ENCODE measurements at regions not wholly inside any gene's neighbourhood (a gene's known extent, or its start where the extent isn't known, plus 50 kb on each side); places are given as distances from the start of the nearest gene placed in this dataset.

DNA sequence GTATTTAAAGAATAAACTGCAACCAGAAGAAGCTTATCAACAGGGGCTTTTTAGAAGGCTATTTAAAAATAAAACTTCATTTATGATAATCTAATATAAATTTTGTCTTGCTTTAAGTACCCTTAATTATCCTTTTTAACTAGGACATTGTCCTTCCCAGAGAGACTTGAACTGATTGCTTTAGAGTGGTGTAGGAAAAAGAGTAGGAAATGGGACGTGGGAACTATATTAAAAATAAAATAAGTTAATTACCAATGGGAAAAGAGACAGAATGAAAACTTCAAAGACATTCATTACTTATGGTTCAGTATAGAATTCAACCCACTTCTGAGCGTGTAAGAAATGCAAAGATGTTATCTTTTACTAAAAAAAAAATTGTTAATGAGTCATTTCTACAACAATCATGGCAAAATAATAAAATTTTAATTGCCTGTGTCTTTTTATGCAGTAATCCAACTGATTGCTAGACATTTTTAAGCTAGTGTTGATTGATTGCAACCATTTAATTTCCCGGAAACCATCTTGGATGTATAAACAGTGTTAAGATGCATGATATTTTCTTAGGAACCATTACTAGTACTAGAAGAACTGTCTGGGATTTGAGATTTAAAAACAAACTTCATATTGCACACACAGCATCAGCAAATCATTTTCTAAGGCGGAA, 298.8 kb upstream of the UMPS start:
- ATAC-seq: no peak
- intact Hi-C loops (cut with DNase I): loop anchor here (10.0 kb wide), 1 partner anchor 267 kb away; no protein-coding TSS in a partner anchor

DNA sequence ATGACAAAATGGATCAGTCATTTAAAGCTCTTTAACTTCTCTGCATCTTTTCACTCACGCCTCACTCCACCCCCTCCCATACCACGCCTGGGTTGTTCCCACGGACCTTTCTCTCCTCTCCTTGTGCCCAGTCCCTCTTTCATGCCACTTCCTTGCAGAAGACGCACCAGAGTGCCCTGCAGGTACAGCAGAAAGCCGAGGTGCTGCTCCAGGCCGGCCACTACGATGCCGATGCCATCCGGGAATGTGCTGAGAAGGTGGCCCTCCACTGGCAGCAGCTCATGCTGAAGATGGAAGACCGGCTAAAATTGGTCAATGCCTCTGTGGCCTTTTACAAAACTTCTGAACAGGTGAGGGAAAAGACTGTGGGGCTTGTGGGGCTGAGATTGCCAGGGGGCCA, 296.1 kb upstream of the UMPS start:
- ATAC-seq (no peak), DNase-seq (ENCODE audit: low spot score) (no peak)
- intact Hi-C loops (cut with DNase I): loop anchor here (10.0 kb wide), 1 partner anchor 269 kb away; no protein-coding TSS in a partner anchor

More for the DNA sequence above, 298.8 kb upstream of the UMPS start:
- DNase-seq (ENCODE audit: low spot score): no peak

DNA sequence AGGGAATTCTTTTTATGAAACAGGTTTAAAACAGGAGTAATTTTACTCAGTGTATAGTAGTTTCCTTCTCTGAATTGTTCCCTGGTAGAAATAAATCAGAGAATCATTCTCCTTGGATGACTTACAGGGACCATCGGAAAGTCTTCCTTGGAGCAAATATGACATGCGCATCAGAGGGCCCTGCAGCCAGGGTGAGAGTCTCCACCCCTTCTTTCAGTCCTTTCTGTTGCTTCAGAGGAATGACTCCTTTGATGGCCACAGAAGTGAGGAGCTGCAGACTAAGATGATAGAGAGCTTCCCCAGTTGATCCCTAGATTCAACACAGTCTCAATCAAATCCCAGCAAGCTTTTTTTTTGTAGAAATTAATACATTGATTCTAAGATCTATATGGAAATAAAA, 294.8 kb upstream of the UMPS start:
- DNase-seq (ENCODE audit: low spot score): no peak
- intact Hi-C loops (cut with DNase I): loop anchor here (10.0 kb wide), 1 partner anchor 271 kb away; no protein-coding TSS in a partner anchor
- no peak for ATAC-seq

DNA sequence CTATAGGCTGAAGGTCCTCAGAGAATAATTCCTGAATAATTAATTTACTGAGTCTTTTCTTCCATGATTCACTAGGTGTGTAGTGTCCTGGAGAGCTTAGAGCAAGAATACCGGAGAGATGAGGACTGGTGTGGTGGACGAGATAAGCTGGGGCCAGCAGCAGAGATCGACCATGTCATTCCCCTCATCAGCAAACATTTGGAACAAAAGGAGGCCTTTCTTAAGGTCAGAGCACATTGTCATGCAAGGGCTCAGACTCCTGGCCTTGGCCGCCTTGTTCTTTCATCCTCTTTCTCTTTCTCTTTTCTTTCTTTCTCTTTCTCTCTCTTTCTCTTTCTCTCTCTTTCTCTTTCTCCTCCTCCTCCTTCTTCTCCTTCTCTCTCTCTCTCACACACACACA, 291.4 kb upstream of the UMPS start:
- ATAC-seq (no peak), DNase-seq (ENCODE audit: low spot score) (no peak)
- intact Hi-C loops (cut with DNase I): loop anchor here (10.0 kb wide), 1 partner anchor 274 kb away; no protein-coding TSS in a partner anchor

DNA sequence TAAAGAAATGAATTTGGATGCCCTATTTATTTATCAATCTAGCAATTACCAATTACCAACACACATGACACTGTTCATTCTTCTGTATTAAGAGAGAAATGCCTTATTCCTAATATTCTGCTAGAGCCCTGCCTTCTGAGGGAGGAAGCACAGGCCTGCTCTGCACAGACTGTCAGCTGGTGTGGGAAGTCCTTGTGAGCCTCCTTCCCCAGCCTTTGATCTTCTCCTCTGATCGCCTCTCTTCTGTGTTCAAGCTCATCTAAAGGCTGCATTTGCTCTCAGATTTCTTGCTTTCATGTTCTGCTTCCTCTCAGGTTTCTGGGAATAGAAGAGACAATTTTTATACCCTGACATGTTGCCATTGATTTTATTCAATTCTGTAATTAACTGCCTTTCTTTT, 290.6 kb upstream of the UMPS start:
- ATAC-seq (no peak), DNase-seq (ENCODE audit: low spot score) (no peak)
- intact Hi-C loops (cut with DNase I): loop anchor here (10.0 kb wide), 1 partner anchor 275 kb away; no protein-coding TSS in a partner anchor

DNA sequence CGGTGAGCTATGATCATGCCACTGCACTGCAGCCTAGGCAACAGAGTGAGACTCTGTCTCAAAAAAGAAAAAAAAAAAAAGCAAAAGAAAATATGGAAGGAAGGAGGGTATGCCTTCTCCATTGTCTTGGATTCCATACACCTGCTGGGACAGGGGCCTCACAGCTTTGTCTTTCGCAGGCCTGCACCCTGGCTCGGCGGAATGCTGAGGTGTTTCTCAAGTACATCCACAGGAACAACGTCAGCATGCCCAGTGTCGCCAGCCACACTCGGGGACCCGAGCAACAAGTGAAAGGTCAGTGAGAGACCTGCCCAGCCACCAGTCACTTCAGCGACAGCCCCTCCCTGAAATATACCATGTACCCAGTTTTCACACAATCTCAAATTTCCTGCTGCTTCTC, 288.5 kb upstream of the UMPS start:
- ATAC-seq (no peak), DNase-seq (ENCODE audit: low spot score) (no peak)
- intact Hi-C loops (cut with DNase I): no loop called here

DNA sequence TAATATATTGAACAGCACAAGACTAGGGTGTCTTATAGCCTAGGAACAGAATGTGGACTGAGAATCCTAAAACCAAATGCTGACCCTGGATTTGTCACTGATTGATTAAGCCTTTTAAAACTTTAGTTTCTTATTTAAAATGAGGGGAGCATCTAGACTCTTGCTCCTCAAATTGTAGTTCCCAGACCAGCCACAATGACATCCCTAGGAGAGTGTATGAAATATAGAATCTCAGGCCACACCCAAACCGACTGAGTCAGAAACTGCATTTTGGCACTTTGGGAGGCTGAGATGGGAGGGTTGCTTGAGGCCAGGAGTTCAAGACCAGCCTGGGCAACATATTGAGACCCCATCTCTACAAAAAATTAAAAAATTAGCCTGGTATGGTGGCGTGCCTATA, 287.8 kb upstream of the UMPS start:
- intact Hi-C loops (cut with DNase I): no loop called here
- ATAC-seq (no peak), DNase-seq (ENCODE audit: low spot score) (no peak)

DNA sequence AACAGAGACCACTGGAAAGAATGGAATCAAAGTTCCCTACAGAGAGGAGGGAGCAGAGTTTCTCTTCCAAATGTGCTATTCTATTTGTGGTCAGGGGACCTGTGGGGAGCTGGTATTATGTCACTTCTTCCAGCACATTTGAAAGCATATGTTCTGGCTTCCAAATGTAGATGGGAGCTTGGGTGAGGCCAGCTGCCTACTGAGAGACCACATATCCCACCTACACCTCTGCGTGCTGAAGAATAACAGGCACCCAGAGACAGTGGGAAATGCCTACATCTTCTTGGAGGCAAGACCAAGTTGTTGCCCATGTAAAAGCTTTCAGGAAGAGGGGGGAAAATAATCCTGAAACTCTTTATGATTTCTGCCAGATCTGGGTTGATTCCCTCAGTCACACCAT, 286.8 kb upstream of the UMPS start:
- no peak for ATAC-seq

DNA sequence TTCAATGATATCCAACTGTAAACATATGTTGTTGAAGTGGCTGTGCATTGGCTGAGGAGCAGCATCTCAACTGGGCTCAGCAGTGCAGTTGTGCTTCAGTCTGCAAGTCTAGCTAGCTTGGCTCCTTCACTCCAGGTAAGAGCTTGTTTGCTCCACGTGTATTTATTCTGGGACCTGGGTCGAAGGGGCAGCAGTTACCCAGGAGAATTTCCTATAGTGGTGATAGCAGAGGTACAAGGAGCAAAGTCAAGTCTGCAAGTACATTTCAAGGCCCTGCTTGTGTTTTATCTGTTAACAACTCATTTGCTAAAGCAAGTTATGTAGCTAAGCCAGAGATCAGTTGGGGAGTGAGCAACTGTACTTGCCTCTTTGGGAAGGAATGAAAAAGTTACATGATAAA, 286.2 kb upstream of the UMPS start:
- ATAC-seq: no peak
- DNase-seq (ENCODE audit: low spot score): no peak
- intact Hi-C loops (cut with DNase I): no loop called here

More for the DNA sequence above, 286.8 kb upstream of the UMPS start:
- intact Hi-C loops (cut with DNase I): no loop called here
- DNase-seq (ENCODE audit: low spot score): no peak

DNA sequence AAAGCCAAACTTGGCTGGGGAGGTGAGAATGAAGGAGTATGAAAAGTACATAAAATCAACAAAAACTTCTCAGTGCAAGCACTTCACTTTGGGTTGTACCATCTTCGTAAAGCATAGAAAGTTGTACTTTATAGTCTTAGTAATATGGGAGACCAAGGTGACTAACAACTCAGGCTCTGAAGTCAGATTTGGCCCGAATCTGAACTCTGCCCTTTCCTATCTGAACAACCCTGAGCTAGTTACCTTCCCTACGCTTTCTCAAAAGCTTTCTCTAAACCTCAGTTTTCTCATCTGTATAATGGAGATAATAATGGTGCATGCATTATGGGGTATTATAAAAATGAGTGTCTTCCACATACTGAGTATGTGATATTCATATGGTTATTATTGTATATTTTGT, 285.4 kb upstream of the UMPS start:
- no peak for DNase-seq (ENCODE audit: low spot score)
- intact Hi-C loops (cut with DNase I): no loop called here
- no peak for ATAC-seq

DNA sequence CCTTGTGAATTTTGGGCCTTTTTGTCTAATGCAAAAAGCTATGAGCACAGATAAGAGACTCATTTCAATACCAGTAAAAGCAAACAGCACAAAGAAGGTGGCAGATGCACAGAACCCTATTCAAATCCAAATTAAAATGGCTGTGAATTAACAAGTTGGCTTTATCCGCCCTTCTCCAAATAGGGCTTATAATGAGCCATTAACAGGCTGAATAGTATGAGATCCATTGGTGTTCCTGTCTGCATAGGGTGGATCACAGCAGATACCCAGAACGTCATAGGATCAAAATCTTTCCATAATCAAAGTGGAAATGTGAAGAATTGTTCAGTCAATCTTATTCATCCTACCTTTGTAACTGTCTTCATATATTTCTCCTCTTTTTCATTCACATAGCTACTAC, 282.4 kb upstream of the UMPS start:
- intact Hi-C loops (cut with DNase I): no loop called here
- DNase-seq (ENCODE audit: low spot score): no peak
- no peak for ATAC-seq

DNA sequence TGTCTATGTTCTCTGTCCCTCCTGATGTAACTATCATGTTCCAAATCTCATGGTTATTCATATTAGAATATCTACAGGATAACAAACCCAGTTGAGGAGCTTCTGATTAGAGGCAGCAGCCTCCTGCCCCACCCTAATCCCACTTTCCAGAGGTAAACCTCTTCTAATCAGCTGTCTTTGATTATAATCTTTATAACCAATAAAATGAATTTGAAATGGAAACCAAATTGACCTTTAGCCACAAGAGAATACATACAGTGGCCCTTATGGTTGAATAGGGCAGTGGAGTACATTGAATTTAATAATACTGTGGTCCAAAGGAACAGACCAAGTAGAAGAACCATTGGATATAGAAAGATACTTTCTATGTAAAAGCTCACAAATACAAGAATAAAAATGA, 281.3 kb upstream of the UMPS start:
- DNase-seq (ENCODE audit: low spot score): no peak
- no peak for ATAC-seq
- intact Hi-C loops (cut with DNase I): no loop called here

DNA sequence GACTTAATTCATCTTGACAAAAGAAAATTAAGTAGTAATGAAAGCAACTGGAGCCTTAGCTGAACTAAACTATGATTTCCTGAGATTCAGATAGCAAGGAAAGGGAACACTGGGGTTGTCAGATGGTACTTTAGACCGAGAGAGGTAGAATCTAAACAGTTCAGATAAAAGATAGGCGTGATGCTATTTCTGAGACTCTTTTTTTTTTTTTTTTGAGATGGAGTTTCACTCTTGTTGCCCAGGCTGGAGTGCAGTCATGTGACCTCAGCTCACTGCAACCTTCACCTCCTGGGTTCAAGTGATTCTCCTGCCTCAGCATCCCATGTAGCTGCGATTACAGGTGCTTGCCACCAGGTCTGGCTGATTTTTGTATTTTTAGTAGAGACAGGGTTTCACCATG, 279.9 kb upstream of the UMPS start:
- ATAC-seq: no peak
- intact Hi-C loops (cut with DNase I): no loop called here
- DNase-seq (ENCODE audit: low spot score): no peak

DNA sequence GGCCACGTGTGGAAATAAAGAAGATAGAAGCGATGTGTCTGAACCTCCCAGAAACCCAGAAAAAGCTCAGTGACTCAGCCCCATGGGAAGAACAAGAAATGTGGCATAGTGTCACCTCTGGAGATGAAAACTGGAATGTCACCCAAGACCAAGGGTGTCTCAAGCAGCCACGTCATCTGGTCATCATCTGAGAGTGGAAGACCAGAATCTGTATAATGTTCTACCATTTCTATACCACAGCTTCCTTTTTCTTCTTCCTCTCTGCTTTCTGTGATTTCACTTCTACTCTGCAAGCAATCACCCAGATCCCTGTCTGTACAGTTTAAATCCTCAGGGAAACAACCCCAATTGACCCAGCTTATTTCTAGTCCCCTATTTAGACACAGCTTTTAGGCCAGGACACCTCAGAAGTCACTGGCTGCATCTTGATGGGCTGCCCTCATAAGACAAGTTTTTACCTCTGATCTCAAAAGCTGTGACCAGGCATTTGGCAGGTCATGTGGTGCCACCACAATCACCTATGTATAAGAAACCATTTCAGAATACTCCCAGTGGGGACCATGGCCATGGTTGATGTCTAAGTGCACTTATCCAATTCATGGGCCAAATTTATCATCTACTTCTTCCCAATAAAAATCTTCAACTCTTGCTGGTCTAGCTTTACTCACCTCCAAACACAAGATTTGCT, 278.5 kb upstream of the UMPS start:
- DNase-seq (ENCODE audit: low spot score): no peak
- no peak for ATAC-seq

DNA sequence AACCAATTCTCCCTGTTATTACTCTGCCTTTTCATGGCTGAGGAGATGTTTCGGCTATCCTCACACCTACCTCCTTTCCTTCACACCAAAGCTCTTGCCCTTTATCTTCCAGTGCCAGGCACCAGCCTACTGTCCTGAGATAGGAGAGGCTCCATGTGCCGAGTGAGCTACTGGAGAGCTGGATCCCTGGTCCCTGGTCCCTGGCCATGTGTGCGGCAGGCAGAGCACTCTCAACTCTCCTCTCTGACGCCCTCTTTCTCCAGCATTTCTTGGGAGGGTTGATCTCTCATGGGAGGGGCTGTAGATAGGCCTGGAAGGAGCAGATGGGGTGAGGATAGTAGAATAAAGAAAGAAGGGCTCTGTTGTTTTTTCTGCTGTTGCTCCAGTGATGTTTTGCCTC, 277.1 kb upstream of the UMPS start:
- intact Hi-C loops (cut with DNase I): no loop called here
- no peak for ATAC-seq
- DNase-seq (ENCODE audit: low spot score): no peak

More for the DNA sequence above, 278.5 kb upstream of the UMPS start:
- intact Hi-C loops (cut with DNase I): no loop called here

DNA sequence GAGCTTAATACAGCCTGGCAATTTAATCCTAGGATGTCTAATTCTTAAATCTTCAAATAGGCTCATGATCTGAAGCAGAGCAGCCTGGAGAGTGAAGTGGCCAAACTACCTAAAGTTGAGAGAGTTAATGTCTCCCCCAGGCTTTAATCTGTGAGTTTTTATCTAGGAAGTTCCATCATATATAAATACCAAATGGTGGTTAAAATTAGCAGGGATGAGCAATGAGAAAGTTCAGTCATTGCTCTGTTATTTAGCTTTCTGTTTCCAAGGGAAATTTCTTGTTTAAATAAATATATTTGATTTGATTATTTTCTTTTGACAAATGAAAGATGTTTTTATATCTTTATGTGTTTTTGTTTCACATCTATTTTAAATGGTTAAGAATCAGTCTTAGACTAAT, 274.4 kb upstream of the UMPS start:
- DNase-seq (ENCODE audit: low spot score): no peak
- intact Hi-C loops (cut with DNase I): no loop called here
- no peak for ATAC-seq

DNA sequence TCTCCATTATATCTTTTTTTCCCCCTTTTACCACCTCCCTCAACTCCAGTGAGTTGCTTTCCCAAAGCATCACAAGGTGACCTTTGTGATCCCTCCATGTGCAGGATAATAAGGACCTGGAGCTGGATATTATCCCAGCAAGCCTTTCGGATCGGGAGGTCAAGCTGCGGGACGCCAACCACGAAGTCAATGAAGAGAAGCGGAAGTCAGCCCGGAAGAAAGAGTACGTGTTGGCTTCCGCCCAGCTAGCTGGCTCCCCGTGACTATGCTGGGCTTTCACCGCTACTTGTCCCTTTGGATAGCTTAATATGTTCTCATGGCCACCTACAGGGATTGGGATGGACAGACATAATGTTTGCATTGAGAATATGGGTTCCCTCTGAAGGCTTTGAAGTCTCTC, 273.7 kb upstream of the UMPS start:
- ATAC-seq (no peak), DNase-seq (ENCODE audit: low spot score) (no peak)
- intact Hi-C loops (cut with DNase I): no loop called here

DNA sequence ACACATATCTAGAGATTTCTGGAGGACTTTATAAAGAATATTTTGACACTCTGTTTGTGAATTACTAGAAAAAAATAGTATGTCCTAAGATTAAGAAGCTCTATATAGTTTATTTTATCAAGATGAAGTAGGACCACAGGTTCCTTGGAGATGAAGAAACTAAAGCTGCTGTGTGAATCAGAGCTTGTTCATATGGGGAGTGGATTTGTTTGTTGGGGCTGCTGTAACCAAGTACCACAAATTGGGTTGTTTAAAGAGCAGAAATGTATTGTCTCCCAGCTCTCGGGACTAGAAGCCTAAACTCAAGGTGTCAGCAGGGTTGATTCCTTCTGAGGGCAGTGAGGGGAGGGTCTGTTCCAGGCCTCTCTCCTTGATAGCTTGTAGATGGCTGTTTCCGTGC, 270.6 kb upstream of the UMPS start:
- ATAC-seq (no peak), DNase-seq (ENCODE audit: low spot score) (no peak)
- intact Hi-C loops (cut with DNase I): no loop called here

DNA sequence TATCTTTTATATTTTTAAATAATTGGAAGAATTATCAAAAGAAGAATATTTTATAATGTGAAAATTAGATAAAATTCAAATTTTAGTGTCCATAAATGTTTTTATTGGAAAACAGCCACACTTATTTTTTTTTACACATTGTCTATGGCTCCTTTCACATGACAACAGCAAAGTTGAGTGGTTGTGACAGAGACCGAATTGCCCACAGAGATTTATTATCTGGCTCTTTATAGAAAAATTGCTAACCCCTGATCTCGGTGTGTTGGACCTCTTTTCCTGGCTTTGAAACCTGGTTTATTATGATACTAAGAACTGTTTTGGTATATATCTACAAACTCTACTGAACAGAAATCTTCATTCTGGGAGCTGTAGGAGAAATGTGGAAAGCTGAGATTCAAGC, 269.1 kb upstream of the UMPS start:
- no peak for DNase-seq (ENCODE audit: low spot score)
- intact Hi-C loops (cut with DNase I): no loop called here

DNA sequence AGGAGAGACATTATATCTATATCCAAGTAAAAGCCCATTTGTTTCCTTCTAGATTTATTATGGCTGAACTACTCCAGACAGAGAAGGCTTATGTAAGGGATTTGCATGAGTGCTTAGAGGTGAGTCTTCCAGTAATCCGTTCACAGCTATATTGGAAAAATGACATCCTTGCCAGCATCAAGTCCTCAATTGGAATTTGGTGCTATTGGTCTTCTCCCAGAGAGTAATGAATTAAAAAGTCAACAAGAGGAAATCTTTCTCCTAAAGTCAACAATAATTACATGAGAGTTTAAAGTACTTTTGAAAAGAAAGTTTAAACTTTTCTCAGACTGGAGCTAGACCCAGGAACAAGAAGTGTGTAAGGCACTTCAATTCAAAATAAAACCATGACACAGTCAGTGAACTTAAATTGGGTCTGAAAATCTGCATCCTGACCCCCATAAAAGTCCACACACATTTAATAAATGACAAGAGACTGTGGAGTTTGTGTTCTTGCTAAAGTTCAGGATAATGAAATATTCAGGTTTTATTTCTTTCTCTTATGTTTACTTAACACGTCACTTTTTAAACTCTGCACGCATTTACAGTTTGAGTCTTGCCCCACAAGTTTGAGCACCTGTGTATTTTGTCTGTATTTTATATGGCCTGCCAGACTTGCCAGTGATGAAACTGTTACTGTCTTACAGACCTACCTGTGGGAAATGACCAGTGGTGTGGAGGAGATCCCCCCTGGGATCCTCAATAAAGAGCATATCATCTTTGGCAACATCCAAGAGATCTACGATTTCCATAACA, 268.2 kb upstream of the UMPS start:
- ATAC-seq: no peak
- intact Hi-C loops (cut with DNase I): no loop called here
- DNase-seq (ENCODE audit: low spot score): no peak

More for the DNA sequence above, 269.1 kb upstream of the UMPS start:
- ATAC-seq: no peak

Data from sciatic nerve (tissue), 2 donors.